Breast epithelium (tissue), 4 donors: ENCODE measurements at regions not wholly inside any gene's neighbourhood (a gene's known extent, or its start where the extent isn't known, plus 50 kb on each side); places are given as distances from the start of the nearest gene placed in this dataset.

Experiments
- DNase-seq, 2 donors: peaks; one replicate each; pipeline ENCODE4 v3.0.0-alpha.2; 2019; ENCODE audit warnings: low spot score in 2 of 2
- H3K27ac ChIP-seq, 2 donors: fragments of 200-600 bp; sonication (generic) in 1 of 2; one replicate each; pipeline ENCODE4 v1.5.1; 2016 to 2019; ENCODE audit warnings: mild to moderate bottlenecking in 1 of 2
- H3K27me3 ChIP-seq, 2 donors: fragments of 200-600 bp; sonication (generic) in 1 of 2; one replicate each; pipeline versions ENCODE4 v1.5.1 to v1.6.0; 2017 to 2019; ENCODE audit warnings: control low read depth in 1 of 2, mild to moderate bottlenecking in 1 of 2
- H3K36me3 ChIP-seq: fragments of 200-600 bp; one replicate; pipeline ENCODE4 v1.5.1; 2019
- H3K4me1 ChIP-seq, 2 donors: fragments of 200-600 bp; sonication (generic); one replicate each; pipeline ENCODE4 v1.5.1; 2016 to 2019; ENCODE audit warnings: control low read depth in 1 of 2
- H3K4me3 ChIP-seq, 3 donors: fragments of 200-600 bp; sonication (generic); 1 replicate in 2 of 3; 2 replicates in 1 of 3; pipeline ENCODE4 v1.5.1; 2016 to 2019; ENCODE audit warnings: mild to moderate bottlenecking in 3 of 3, moderate library complexity in 2 of 3
- H3K9me3 ChIP-seq, 2 donors: fragments of 200-600 bp; sonication (generic) in 1 of 2; one replicate each; pipeline ENCODE4 v1.5.1; 2016 to 2019; ENCODE audit warnings: control low read depth in 1 of 2
- CTCF ChIP-seq, 3 donors: fragments of 450-650 bp; IDR thresholded peaks; one replicate each; pipeline ENCODE4 v1.5.1; 2016 to 2017; ENCODE audit warnings: antibody characterized with exemption in 3 of 3, mild to moderate bottlenecking in 3 of 3, moderate library complexity in 3 of 3
- POLR2A ChIP-seq: fragments of 450-650 bp; IDR thresholded peaks from one replicate; pipeline ENCODE4 v1.6.1; 2016; ENCODE audit warnings: antibody characterized with exemption, mild to moderate bottlenecking, moderate library complexity
- POLR2AphosphoS5 ChIP-seq, 3 donors: sonication (generic); formaldehyde crosslinking; IDR thresholded peaks; one replicate each; pipeline ENCODE4 v1.6.1; 2017; ENCODE audit warnings: antibody characterized with exemption in 3 of 3
- intact Hi-C: fragments of 100-400 bp; cut with DNase I; formaldehyde crosslinking; loops from one replicate; pipeline ENCODE4 v1.15.1; 2023; ENCODE audit warnings: low total_unique reads

GRCh38 chr18:67913040-67913439, 396.5 kb upstream of the DSEL start:
- H3K27ac ChIP-seq, result no peak overlapping the region

GRCh38 chr18:67901573-67901972, 385.1 kb upstream of the DSEL start:
- Histone ChIP-seq H3K27me3 (no peaks in the 10 kb centered on the region), H3K4me1 (no peaks in the 10 kb centered on the region), H3K27ac (no peak overlapping the region), H3K4me3 (no peak overlapping the region), H3K36me3 (no peaks in the 10 kb centered on the region), H3K9me3 (no peaks in the 10 kb centered on the region)
- intact Hi-C loops, result no loop called here
- DNase-seq, result no peak
- TF ChIP-seq POLR2AphosphoS5 (IDR thresholded peaks at IDR 0.05) (no peak), CTCF (IDR thresholded peaks at IDR 0.05) (no peak), POLR2A (no peak)

More at GRCh38 chr18:67913040-67913439, 396.5 kb upstream of the DSEL start:
- TF ChIP-seq POLR2AphosphoS5 (IDR thresholded peaks at IDR 0.05) (no peak), CTCF (IDR thresholded peaks at IDR 0.05) (no peak)
- Histone ChIP-seq H3K4me1 (no peaks in the 10 kb centered on the region), H3K36me3 (no peaks in the 10 kb centered on the region), H3K27me3 (no peaks in the 10 kb centered on the region), H3K9me3 (no peaks in the 10 kb centered on the region), H3K4me3 (no peak overlapping the region)
- DNase-seq, result no peak
- intact Hi-C loops, result loop anchor here (10.0 kb wide), 1 partner anchor 258 kb away; no protein-coding TSS in a partner anchor

- H3K4me3 ChIP-seq, result no peak overlapping the region
- DNase-seq, result no peak
- TF ChIP-seq POLR2AphosphoS5 (IDR thresholded peaks at IDR 0.05), result no peak
- TF ChIP-seq POLR2A, result no peak
- no peak for TF ChIP-seq CTCF (IDR thresholded peaks at IDR 0.05)
- no peaks in the 10 kb centered on the region for H3K4me1 ChIP-seq
- H3K9me3 ChIP-seq, result no peaks in the 10 kb centered on the region
- no peaks in the 10 kb centered on the region for H3K36me3 ChIP-seq
- H3K27ac ChIP-seq, result no peak overlapping the region
- intact Hi-C loops, result no loop called here
- H3K27me3 ChIP-seq, result no peaks in the 10 kb centered on the region
These were observed 379.9 kb upstream of the DSEL start for GRCh38 chr18:67896451-67896850.

GRCh38 chr18:67893916-67894315, 377.4 kb upstream of the DSEL start:
- Histone ChIP-seq H3K4me3 (no peak overlapping the region), H3K27me3 (no peaks in the 10 kb centered on the region), H3K36me3 (no peaks in the 10 kb centered on the region), H3K9me3 (no peaks in the 10 kb centered on the region), H3K4me1 (no peaks in the 10 kb centered on the region), H3K27ac (no peak overlapping the region)
- no peak for TF ChIP-seq CTCF (IDR thresholded peaks at IDR 0.05)
- intact Hi-C loops, result no loop called here
- no peak for DNase-seq

GRCh38 chr18:67876871-67877270, 360.4 kb upstream of the DSEL start:
- Histone ChIP-seq H3K27me3 (no peaks in the 10 kb centered on the region), H3K27ac (no peak overlapping the region), H3K4me3 (no peak overlapping the region), H3K36me3 (no peaks in the 10 kb centered on the region), H3K4me1 (no peaks in the 10 kb centered on the region), H3K9me3 (no peaks in the 10 kb centered on the region)
- DNase-seq, result no peak
- TF ChIP-seq POLR2A (no peak), CTCF (IDR thresholded peaks at IDR 0.05) (no peak), POLR2AphosphoS5 (IDR thresholded peaks at IDR 0.05) (no peak)
- intact Hi-C loops, result no loop called here
